ENCODE measurements at regions not wholly inside any gene's neighbourhood (a gene's known extent, or its start where the extent isn't known, plus 50 kb on each side); places are given as distances from the start of the nearest gene placed in this dataset.
"Not testable (repeated sequence)": the region's sequence is repeated elsewhere in the genome, so short reads cannot be mapped to it uniquely, and the experiment has no call there.

GRCh38 chrX:118216087-118216486 lies 99.5 kb upstream of the KLHL13 start:
- no peak for DNase-seq

GRCh38 chrX:118216509-118216908 lies 99.9 kb upstream of the KLHL13 start:
- DNase-seq: no peak

GRCh38 chrX:118218079-118218478 lies 101.5 kb upstream of the KLHL13 start:
- DNase-seq: no peak

GRCh38 chrX:118218940-118219339 lies 102.3 kb upstream of the KLHL13 start:
- DNase-seq: no peak

- DNase-seq: no peak
Observed at GRCh38 chrX:118219866-118220265, 103.3 kb upstream of the KLHL13 start.

GRCh38 chrX:118220509-118220908 lies 103.9 kb upstream of the KLHL13 start:
- no peak for DNase-seq

GRCh38 chrX:118221270-118221669 lies 104.7 kb upstream of the KLHL13 start:
- DNase-seq: no peak

GRCh38 chrX:118221733-118222132 lies 105.1 kb upstream of the KLHL13 start:
- no peak for DNase-seq

- DNase-seq: no peak
Observed at GRCh38 chrX:118222421-118222820, 105.8 kb upstream of the KLHL13 start.

GRCh38 chrX:118225711-118226428 lies 109.3 kb upstream of the KLHL13 start:
- DNase-seq: no peak

GRCh38 chrX:118228041-118228440 lies 111.4 kb upstream of the KLHL13 start:
- no peak for DNase-seq

- DNase-seq: no peak
Observed at GRCh38 chrX:118228456-118228855, 111.8 kb upstream of the KLHL13 start.

- no peak for DNase-seq
Observed at GRCh38 chrX:118231464-118231863, 114.4 kb upstream of the WDR44 start.

GRCh38 chrX:118239178-118239870 lies 106.6 kb upstream of the WDR44 start:
- no peak for DNase-seq

GRCh38 chrX:118239913-118240698 lies 105.8 kb upstream of the WDR44 start:
- no peak for DNase-seq

GRCh38 chrX:118246961-118247360 lies 98.9 kb upstream of the WDR44 start:
- not testable (repeated sequence) for DNase-seq

GRCh38 chrX:118249146-118249545 lies 96.8 kb upstream of the WDR44 start:
- DNase-seq: no peak

GRCh38 chrX:118250445-118250844 lies 95.5 kb upstream of the WDR44 start:
- DNase-seq: no peak

- DNase-seq: no peak
Observed at GRCh38 chrX:118251271-118251670, 94.6 kb upstream of the WDR44 start.

- no peak for DNase-seq
Observed at GRCh38 chrX:118252967-118253366, 92.9 kb upstream of the WDR44 start.

- peak; percentile 1 for DNase-seq
Observed at GRCh38 chrX:118254611-118255010, 91.3 kb upstream of the WDR44 start.

GRCh38 chrX:118255921-118256320 lies 90.0 kb upstream of the WDR44 start:
- DNase-seq: no peak

- DNase-seq: no peak
Observed at GRCh38 chrX:118257781-118258180, 88.1 kb upstream of the WDR44 start.

- no peak for DNase-seq
Observed at GRCh38 chrX:118259213-118259612, 86.7 kb upstream of the WDR44 start.

Measured in SIG-M5 (cell line).